ENCODE measurements at regions not wholly inside any gene's neighbourhood (a gene's known extent, or its start where the extent isn't known, plus 50 kb on each side); places are given as distances from the start of the nearest gene placed in this dataset.

DNA sequence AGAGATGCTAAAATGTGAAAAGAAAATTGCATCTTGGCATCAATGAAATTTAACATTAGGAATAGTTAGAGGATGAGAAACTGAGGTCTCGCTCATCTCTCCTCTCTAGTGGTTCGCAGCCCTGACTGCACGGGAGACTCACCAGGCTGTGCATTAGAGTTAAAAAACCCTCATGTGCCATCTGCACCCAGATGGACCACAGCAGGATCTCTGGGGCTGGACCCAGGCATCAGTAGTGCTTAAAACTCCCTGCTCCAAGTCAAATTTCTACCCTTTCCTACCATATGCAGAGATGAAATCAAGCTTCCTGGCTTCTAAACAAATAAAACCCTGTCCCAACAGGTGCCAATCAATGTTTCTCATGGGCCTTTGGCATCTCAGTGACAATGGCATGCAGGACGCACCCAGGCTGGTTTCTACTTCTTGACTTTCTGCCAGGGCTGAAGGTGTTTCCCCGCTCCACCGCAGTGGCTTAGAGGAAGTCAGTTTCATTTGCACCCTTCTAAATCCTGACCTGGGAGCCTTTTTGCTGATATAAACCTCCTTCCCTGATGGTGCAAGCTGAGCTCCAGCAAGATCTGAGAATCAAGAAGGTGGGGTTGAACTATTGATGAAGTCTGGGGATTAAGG is 132.6 kb downstream of the NSG2 start:
- no peaks in the 10 kb centered on the region for H3K9me3 ChIP-seq (replicated peaks in 1 of 2; ENCODE audit: control insufficient read depth in 1 of 2, insufficient read depth in 1 of 2, low read length in 2 of 2)
- H3K27me3 Mint-ChIP-seq (ENCODE audit: low read depth in 3 of 3), result peaks cover 5 to 8% (median 6%) of the 10 kb centered on the region in 3 donors
- H3K4me1 Mint-ChIP-seq, result no peaks in the 10 kb centered on the region
- DNase-seq, result no peak
- H3K4me1 ChIP-seq (ENCODE audit: control insufficient read depth in 1 of 2, insufficient read depth in 2 of 2, low read length in 2 of 2), result no peaks in the 10 kb centered on the region
- H3K9me3 Mint-ChIP-seq, result peaks cover 0 to 3% (median 0%) of the 10 kb centered on the region in 7 donors
- intact Hi-C loops (cut with micrococcal nuclease), result no loop called here
- H3K27ac Mint-ChIP-seq, result no peak overlapping the region
- H4K20me1 ChIP-seq (ENCODE audit: insufficient read depth, low read length), result no peaks in the 10 kb centered on the region
- H3K4me3 ChIP-seq (replicated peaks in 1 of 3; ENCODE audit: low read depth in 2 of 3, low read length in 3 of 3), result no peak overlapping the region
- no peak overlapping the region for H3K4me3 Mint-ChIP-seq
- no peaks in the 10 kb centered on the region for H3K79me2 ChIP-seq (ENCODE audit: insufficient read depth, low read length)
- TF ChIP-seq CTCF (IDR thresholded peaks at IDR 0.05), result no peak
- 76% methylated on average over 4 of the region's 6 CpGs for whole genome bisulfite sequencing (ENCODE audit: insufficient coverage)
- H3K9ac ChIP-seq (ENCODE audit: insufficient read depth, low read length, poor library complexity, severe bottlenecking), result no peak overlapping the region
- H3K27me3 ChIP-seq (ENCODE audit: control insufficient read depth in 2 of 2, insufficient read depth in 2 of 2, low read length in 2 of 2), result no peaks in the 10 kb centered on the region
- H3K4me2 ChIP-seq (replicated peaks; ENCODE audit: extremely low read depth, low read length, poor library complexity, severe bottlenecking), result no peak overlapping the region
- H3K36me3 Mint-ChIP-seq, result no peaks in the 10 kb centered on the region
- no peaks in the 10 kb centered on the region for H3K36me3 ChIP-seq (replicated peaks in 1 of 2; ENCODE audit: control insufficient read depth in 1 of 2, insufficient read depth in 2 of 2, low read length in 2 of 2)
- H3K27ac ChIP-seq (ENCODE audit: low read depth in 1 of 2, low read length in 2 of 2), result no peak overlapping the region
- no peak overlapping the region for H2AFZ ChIP-seq (ENCODE audit: insufficient read depth, low read depth, low read length, poor library complexity, severe bottlenecking)

DNA sequence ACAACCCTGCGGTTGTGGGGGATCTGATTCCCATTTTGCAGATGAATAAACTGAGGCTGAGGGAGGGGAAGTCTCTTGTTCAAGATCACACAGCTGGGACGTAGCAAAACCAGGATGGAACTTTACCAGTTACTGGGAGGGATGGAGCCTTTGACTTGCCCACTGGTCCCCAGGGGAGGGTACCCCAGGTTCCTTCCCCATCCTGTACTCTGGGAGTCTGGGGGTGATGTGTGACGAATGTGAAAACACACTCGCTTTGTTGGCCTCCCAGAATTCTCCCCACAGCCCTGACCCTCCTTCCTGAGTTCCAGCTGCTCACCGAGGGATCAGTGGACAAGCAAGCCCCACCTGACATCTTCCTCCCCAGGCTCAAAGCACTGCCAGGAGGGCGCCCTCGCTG is 135.1 kb downstream of the NSG2 start:
- H3K79me2 ChIP-seq (ENCODE audit: insufficient read depth, low read length), result no peaks in the 10 kb centered on the region

More for the DNA sequence above, 135.1 kb downstream of the NSG2 start:
- Mint-ChIP-seq H3K9me3 (no peaks in the 10 kb centered on the region), H3K27me3 (ENCODE audit: low read depth in 3 of 3) (peaks cover 5 to 10% (median 6%) of the 10 kb centered on the region in 3 donors), H3K4me3 (no peak overlapping the region), H3K27ac (no peak overlapping the region), H3K4me1 (no peaks in the 10 kb centered on the region), H3K36me3 (no peaks in the 10 kb centered on the region)
- Histone ChIP-seq H3K27ac (ENCODE audit: low read depth in 1 of 2, low read length in 2 of 2) (no peak overlapping the region), H3K4me1 (ENCODE audit: control insufficient read depth in 1 of 2, insufficient read depth in 2 of 2, low read length in 2 of 2) (no peaks in the 10 kb centered on the region), H3K9ac (ENCODE audit: insufficient read depth, low read length, poor library complexity, severe bottlenecking) (no peak overlapping the region), H3K4me3 (replicated peaks in 1 of 3; ENCODE audit: low read depth in 2 of 3, low read length in 3 of 3) (no peak overlapping the region), H3K27me3 (ENCODE audit: control insufficient read depth in 2 of 2, insufficient read depth in 2 of 2, low read length in 2 of 2) (no peaks in the 10 kb centered on the region), H2AFZ (ENCODE audit: insufficient read depth, low read depth, low read length, poor library complexity, severe bottlenecking) (no peak overlapping the region), H4K20me1 (ENCODE audit: insufficient read depth, low read length) (no peaks in the 10 kb centered on the region), H3K4me2 (replicated peaks; ENCODE audit: extremely low read depth, low read length, poor library complexity, severe bottlenecking) (no peak overlapping the region), H3K9me3 (replicated peaks in 1 of 2; ENCODE audit: control insufficient read depth in 1 of 2, insufficient read depth in 1 of 2, low read length in 2 of 2) (no peaks in the 10 kb centered on the region), H3K36me3 (replicated peaks in 1 of 2; ENCODE audit: control insufficient read depth in 1 of 2, insufficient read depth in 2 of 2, low read length in 2 of 2) (no peaks in the 10 kb centered on the region)
- intact Hi-C loops (cut with micrococcal nuclease), result no loop called here
- no peak for DNase-seq
- TF ChIP-seq CTCF (IDR thresholded peaks at IDR 0.05), result no peak
- WGBS (ENCODE audit: insufficient coverage), result 88% methylated on average over 6 of the region's 7 CpGs

All from CD14-positive monocyte (primary cell).